Renal pelvis (tissue), 1 donor: ENCODE measurements at regions not wholly inside any gene's neighbourhood (a gene's known extent, or its start where the extent isn't known, plus 50 kb on each side); places are given as distances from the start of the nearest gene placed in this dataset.

ENCODE experiments used
- DNase-seq: peaks from one replicate; pipeline ENCODE4 v3.0.0-alpha.2; 2013

DNA sequence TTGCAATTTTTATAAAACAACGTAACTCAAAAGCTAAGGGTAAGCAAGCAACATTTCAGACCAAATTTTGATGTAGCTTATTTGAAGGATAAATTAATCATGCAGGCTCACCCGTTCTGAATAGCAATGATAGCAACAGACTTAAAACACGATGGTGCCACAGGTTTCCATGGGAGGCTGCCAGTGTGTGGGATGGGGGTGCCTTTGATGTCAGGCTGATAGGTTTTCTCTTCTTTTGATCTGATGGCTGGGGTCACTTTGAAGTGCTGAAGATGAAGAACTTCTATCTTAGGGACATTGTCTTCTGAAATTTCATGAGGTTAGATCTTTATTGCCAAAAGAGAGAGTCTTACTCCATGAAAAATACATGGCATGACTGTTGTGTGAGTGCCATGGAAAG, 206.8 kb downstream of the LPIN1 start:
- no peak for DNase-seq

DNA sequence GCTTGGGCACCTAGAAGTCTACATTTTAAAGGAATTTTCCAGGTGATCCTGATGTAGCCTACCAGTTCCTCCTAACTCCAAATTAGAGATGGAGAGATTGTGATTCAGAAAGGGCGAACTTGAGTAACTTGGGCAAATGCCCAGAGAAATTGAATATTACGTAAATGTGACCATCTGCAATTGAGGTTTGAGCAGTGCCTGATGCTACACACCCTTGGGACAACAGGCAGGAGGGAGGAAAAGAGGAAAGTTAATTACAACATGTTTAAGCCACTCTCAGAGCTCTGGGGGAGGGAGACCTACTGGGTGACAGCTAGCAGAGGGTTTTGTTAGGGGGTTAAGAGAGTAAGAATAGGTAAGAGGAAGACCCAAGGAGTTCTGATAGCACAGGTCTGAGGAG, 208.9 kb downstream of the LPIN1 start:
- DNase-seq, result no peak

DNA sequence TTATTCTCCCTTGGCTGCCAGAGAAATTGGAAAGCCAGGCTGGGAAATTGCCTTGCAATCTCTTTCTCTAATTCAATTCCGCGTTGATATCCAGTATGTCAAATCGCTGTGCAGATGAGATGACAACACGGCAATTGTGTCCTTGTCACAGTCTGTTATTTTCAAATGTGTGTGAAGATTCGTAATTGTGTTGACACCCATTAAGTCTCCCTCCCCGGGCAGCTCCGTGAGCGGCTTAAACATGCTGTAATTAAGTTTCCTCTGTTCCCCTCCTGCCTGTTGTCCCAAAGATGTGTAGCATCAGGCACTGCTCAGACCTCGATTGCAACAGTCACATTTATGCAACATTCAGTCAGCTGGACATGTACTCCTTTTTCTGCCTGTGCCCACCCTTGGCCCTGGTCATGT, 209.5 kb downstream of the LPIN1 start:
- DNase-seq, result no peak

DNA sequence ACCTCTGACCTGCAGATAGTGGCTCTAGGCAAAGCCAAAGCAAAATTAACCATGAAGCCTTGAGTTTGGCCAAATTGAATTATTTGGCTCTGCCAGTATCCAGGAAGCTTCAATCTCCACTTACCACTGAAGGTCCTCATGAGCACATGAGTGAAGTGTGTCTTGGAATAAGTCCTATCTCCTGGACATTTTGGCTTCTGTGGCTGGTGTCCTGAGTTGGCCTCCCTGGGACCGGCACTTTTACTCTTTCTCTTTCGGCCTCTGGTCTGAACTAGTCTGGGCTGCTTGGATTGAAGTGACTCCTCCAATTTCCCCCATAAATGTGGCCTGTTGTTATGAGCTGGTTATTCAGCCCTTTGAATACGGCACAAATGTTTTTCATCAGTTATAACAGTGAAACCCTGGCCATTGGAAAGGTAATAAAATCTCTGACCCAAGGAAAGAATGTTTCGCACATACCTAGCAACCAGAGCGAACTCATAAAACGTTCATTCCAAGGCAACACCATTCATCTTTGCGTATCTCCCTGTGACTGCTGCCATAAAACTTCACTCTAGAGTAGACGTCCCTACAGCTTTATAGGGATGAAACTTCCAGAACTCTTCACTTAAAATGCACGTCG, 216.4 kb downstream of the LPIN1 start:
- peak; percentile 89 for DNase-seq

DNA sequence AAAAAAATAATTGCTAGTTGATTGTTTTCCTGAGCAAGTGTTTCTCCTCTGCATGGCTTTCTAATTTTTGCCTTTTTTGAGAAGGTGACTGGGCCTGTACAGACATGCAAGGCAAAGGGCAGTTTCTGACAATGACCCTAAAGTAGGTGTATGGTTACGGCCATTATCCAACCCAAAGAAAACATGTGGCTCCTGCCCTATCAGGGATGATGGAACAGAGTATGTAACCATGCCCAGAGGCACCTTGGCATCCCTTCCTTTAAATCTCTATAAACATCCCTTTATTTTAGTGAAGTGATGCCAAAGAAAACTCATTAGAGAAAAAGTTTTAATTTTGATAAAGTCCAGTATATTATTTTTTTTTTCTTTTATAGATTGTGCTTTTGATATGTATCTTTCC, 217.5 kb downstream of the LPIN1 start:
- no peak for DNase-seq

DNA sequence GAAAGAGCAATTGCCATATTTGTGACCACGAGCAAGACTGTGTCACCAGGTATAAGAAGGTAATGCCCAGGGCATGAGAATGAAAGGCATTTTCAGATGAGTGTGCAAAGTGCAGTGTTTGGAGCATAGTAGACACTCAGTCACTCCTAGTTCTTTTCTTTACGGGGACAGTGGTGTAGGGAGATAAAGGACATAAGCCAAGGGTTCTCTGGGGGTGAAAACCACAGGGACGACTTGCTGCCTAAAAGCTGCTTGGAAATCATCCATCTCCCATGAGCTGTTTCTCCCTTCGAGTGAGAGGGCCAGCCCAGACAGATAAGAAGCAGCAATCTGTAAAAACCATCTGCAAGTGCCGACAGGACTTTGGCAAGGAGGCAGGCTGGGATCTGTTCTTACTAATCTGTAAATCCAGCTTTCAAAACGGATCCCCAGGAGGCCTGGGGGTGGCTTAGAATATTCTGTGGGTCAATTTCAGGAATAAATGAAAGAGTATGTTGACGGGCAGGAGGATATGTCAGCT, 221.6 kb downstream of the LPIN1 start:
- no peak for DNase-seq

DNA sequence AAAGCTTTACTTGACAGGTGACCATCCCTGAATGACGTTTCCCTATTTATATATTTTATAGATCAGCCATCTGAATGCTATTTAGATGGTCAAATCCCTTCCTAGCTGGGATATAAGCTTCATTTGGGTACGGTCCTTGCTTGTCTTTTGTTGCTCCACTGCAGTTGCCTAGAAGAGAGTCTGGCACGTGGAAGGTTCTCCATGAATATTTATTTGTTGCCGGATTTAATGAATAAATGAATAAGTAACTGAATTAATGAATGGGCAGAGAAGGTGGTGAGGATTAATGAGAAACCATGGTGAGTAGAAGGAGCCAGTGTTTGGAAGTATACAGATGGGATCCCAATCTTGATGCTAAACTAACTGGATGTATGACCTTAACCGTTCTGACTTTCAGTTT, 222.1 kb downstream of the LPIN1 start:
- DNase-seq, result no peak

DNA sequence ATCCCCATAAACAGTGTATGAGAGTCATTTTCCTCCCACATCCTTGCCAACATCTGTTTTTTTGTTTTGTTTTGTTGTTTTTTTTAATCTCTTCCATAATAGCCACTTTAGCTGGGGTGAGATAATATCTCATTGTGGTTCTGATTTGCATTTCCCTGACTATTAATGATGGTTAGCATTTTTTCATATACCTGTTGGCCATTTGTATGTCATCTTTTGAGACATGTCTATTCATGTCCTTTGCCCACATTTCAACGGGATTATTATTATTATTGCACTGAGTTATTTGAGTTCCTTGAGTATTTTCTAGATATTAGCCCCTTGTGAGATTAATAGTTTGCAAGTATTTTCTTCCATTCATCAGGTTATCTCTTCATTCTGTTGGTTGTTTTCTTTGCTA, 223.3 kb downstream of the LPIN1 start:
- no peak for DNase-seq

DNA sequence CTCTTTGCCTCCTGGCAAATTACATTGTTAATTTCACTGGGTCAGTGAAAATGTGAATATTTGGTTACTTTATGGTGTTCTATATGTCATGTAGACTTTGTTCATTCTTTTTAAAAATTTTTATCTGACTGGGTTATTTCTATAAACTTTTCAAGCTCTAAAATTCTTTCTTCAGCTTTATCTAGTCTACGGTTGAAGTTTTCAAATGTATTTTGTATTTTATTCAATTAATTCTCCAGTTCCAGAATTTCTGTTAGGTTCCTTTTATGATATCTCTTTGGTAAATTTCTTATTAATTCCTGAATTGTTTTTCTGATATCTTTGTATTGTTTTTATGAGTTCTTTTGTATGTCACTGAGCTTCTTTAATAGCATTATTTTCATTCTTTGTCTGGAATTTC, 228.1 kb downstream of the LPIN1 start:
- no peak for DNase-seq

DNA sequence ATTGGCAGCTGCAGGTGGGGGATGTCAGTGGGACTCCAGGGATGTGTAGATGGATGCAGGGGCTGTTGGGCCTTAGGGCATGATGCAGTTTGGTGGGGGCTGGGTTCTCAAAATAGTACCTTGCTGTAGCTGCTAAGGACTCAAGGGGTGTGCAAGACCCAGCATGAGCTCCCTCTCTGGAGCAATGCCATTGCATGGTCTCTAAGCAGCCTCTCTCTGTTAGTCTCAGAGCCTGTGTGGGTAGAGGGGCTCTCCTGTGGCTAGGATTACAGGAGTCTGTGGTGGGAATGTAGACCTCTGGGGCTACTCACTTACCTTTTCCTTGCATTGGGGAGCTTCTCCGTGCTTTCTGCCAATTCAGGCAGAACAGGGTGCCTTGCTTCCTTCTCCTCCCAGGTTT, 228.9 kb downstream of the LPIN1 start:
- no peak for DNase-seq

DNA sequence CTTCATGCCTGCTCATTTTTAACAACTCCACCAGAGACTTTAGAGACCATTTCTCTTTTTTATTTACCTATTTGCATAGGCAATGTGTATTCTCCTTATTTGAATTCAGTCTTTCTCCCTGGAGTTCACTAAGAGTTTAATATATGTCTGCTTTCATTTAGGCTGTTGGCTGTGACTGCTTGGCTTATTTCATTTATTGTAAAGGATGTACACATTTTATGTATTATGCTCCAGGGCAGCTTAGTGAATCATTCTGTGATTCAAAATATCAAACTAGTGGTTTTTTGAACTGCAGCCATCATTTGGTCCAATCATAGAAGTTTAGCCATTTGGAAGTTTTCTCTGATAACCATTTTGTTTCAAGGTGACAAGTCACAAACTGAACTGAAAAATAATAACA, 229.6 kb downstream of the LPIN1 start:
- DNase-seq, result no peak

DNA sequence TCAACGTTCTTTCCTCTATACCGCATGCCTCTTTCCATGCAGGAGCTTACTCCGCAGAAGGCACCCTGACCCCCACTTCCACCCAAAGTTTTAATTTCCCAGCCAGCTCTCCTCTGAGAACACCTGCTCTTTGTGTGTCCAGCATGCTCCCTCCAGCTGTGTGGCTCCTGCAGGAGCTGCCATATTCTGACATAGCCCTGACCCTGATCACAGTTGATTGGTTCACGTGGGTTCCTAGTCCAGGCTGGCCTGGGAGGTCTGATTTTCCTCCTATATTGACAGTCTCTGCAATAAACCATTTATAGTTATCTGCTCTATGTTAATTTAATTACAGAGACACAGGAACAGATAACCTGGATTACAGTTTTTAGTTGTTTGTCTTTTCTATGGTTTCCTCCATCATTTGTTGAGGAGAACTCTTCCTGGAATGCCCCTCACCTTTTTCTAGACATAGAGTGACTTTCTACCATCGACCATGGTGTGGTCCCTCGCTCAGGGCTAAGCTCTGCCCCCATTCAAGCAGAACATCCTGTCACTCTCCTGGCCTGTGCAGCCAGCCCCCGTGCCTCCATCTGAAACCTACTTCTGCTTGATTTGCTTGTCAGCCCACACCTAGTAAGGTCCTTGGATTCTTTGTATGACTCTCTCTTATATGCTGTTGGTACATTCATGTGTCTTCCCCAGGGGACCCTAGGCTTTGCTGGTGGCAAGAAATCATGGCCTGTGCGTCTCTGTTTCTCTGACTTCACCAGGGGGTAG, 231.5 kb downstream of the LPIN1 start:
- DNase-seq, result no peak

DNA sequence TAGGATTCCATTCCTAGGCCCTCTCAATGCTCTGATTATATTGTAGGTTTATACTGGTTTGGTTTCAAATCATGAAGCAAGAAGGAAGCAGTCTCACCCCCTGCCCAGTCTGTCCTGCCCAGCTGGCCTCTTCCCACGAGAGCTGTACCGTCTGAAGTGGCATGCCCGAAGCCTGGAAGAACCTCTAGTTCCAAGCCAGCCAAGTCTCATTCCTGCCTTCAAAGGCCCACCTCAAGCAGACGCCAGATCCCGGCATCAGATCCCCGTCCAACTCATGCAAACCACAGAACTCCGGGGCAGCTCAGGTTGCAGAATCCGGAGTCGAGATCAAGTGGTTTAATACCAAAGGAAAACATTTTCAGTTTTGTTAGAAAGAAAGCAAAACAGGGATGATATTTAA, 234.4 kb downstream of the LPIN1 start:
- DNase-seq, result no peak

DNA sequence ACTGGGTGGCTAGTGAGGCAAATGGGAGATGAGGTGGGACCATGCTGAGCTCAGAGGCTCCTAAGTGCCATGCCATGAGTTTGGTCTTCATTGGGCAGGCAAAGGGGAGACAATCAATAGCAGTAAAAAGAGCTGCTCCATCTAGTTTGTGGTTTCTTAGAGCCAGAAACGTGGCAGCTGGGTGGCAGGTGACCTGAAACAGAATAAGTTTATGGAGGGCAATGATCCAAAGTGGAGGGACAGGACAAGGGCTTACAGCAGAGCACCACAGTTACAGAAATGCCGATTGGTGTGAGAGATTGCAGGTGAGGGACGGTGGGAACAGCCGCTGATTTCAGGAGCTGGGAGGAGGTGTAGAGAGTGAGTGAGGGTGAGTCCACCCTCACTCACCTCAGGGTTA, 237.0 kb downstream of the LPIN1 start:
- DNase-seq, result no peak

DNA sequence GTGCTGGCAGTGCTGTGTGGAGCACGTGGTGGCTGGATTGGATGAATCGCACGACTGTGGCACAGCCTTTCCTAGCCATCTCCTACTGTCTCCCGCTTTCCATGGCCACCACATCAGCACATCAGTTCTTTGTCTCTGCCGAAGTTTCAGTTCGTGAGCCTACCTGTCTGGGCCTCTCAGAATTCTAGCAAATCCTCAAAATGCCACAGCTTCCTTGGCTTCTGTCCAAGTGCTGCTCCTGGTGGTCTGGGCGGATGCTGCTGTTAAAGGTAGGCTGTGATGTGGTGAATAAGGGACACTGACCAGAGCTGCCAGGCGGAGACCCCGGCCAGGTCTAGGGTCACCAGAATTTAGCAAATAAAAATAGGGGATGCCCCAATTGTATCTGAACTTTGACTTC, 237.4 kb downstream of the LPIN1 start:
- DNase-seq, result no peak

DNA sequence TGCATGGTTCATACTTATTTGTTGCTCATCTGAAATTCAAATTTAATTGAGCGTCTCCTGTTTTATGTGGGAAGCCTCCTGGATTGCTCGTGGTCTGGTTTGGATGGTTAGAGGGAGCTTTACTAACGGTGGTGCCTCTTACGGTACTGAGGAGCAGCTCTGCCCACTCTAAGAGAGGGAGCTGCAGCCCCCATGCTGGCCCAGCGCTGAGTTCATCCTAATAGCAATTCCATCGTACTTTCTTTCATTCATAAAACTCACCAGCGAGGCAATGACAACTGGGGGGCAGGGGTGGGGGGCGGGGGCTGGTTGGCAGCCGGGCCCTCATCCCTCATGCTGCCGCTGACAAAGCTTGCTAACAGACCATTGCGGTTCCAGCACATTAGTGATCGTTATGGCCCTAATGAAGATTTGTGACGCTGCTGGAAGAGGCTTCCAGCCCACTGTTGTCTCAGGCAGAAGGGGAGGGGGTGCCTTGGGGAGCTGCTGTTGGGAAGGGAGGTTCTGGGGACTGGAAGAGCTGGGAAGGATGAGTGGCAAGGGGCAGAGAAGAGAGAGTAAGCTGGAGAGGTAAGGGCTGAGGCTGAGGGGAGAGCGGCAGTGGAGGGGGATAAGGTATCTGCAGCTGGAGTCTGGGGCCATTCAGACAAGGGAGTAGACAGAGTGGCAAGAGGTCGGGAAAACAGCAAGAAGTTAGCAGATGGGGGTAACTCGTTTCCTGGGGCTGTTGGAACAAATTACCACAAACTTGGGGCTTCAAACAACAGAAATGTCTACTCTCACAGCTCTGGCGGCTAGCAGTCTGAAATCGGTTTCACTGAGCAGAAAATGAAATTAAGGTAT, 238.1 kb downstream of the LPIN1 start:
- peak; percentile 41 for DNase-seq

DNA sequence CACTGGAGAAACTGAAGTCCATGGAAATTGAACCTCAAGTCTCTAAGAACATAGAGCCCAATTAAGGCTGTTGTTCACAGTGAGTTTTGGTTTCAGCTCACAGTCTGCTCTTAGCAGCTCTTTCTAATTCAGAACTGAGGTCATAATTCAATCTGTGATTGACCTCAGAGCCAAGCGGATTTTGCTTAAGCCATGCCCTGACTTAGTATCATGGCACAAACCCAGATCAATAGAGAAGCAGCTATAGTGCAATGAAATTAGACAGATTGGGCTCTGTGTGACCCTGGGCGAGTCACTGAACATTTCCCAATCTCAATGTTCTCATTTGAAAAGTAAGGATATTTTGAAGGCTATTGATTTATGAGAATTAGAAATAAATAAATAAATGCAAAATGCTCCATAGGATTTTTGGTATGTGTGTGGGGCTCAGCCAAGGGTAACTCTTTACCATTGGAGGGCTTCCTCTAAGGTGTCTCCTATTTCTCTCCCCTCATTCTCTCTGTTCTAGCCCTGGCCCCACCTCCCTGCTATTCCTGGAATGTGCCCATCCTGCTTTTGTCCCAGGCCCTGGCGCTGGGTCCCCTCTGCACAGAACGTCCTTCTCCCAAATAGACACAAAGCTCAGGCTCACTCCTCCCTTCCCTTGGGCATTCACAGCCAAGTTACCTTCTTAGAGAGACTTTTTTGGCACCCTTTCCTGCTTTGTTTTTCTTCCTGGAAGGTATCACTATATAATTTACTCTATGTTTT, 239.6 kb downstream of the LPIN1 start:
- DNase-seq, result no peak

DNA sequence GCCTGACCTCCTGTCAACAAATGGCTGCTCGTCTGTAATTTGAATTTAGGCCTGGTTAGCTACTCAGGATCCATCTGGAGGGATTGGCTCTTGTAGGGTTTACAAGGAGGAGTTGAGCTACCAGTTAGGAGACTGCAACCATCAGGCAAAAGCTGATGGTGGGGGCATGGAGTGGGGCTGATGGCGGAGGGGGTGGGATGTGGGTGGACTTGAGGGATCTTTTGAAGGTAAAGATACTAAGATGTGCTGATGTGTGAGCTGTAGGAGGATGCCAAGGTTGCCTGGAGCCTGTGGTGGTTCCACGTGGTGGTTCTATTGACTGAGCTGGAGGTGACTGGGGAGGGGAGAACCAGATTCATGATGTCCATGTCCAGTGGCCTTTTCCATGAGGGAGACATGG, 240.7 kb downstream of the LPIN1 start:
- DNase-seq, result no peak

DNA sequence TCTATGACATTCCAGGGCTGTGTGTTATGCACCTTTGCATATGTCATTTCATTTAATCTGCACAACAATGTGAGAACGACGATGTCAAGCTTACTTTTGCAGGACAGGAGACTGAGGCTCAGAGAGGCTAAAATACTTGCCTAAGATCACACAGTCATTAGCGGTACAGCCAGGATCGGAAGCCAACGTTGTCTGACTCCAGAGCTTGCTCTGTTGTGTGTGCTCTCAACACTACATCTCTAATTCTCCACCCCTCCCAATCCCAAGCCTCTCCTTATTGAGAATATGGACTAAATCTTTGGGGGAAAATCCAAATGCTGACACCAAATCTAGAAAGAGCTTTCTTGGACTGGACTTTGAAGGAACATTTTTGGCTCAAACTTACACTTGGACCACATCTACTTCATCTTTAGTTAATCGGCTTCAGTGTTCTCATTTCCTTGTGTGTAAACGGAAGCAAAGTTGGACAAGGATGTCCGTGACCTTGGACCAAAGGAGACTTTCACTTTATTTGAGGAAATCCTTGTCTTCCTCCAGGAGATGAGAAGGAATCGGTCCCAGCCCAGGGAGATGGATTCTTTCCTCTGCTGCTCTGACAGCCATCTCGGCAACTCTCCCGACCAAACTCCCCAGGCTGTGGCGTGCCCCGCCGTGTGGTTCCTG, 242.4 kb downstream of the LPIN1 start:
- no peak for DNase-seq

DNA sequence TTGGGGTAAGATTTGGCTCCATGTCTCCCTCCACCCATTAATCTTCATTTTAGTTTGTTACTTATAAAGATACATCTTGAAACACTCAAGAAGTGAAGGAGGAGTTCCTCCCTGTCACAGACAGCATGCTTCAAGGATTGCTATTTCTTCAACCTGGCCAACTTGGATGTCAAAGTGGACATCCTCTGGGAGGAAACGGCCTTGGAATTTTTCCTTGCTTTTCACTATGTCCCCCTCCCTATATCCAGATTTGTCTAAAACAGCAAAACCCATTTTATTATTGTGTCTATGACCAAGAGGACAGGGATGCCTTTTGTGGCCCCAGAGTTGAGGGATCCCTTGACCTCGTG, 242.9 kb downstream of the LPIN1 start:
- no peak for DNase-seq

DNA sequence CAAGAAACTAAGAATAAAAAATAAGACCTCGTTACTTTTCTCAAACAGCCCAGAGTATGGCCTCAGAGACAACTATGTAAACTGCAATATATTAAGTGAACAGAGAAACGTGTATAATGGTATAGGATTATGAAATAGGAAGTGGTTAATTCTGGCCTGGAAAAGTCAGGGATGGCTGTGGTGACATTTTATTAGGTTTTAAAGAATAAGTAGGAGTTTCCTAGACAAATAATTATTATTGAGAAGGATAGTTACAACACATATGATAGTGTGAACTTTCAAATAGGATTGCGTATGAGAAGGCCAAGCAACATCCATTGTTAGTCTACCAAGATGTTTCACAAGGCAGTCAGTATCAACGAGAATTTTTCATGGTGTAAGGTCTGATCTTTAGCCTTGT, 244.1 kb downstream of the LPIN1 start:
- no peak for DNase-seq

DNA sequence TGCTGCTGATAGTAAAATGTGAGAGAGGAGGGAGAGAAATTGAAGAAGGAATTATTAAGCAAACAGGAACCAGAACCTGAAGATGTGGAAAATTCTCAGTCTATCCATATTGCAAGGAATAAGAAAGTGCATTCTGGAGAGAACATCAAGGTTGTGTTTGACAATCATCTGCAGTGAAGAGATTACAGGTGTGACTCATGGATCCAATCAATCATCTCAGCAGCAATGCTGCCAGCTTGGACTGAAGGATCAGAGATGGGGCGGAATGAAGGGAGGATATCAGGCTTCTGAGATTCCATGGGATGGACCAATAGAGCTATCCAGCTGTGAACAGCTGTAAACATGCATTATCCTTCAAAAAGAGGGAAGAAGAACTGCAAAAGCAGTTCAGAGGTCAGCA, 247.3 kb downstream of the LPIN1 start:
- no peak for DNase-seq
